Panc1 (cell line): ENCODE measurements at regions not wholly inside any gene's neighbourhood (a gene's known extent, or its start where the extent isn't known, plus 50 kb on each side); places are given as distances from the start of the nearest gene placed in this dataset.

ENCODE experiments used
- ATAC-seq: fragments of 200-7000 bp; cut with Tn5 transposase; 2 replicates; pipeline ENCODE4 v1.9.1; 2020; ENCODE audit warnings: mild to moderate bottlenecking, moderate library complexity
- BruUV-seq: library from RNA; stranded (reverse); fragments of 400-500 nt; replicated peaks from 2 replicates; lab custom pipeline; 2021; lab: Mats Ljungman, UMichigan
- CTCF ChIA-PET: fragments of 300-600 bp; sonication (Branson Sonifier 250); formaldehyde crosslinking; loops from one replicate; lab custom pipeline; 2022; ENCODE audit warnings: antibody characterized with exemption; lab: Charles Lee
- POLR2A ChIA-PET: fragments of 300-600 bp; sonication (Branson Sonifier 250); formaldehyde crosslinking; loops from one replicate; lab custom pipeline; 2022; ENCODE audit warnings: antibody characterized with exemption; lab: Charles Lee
- DNase-seq: peaks from one replicate; pipeline ENCODE4 v3.0.0-alpha.2; 2010; ENCODE audit warnings: low read depth, low spot score
- H3K27ac ChIP-seq: 2 replicates; pipeline ENCODE4 v1.5.1; 2011; ENCODE audit warnings: mild to moderate bottlenecking, low read length, inconsistent platforms
- H3K27me3 ChIP-seq: fragments of 200-500 bp; sonication (Bioruptor generic); 2 replicates; pipeline ENCODE4 v1.6.0; 2014; ENCODE audit warnings: low read length, inconsistent platforms; ENCODE audit not compliant: control insufficient read depth, insufficient read depth
- H3K36me3 ChIP-seq: fragments of 200-500 bp; sonication (Bioruptor generic); 2 replicates; pipeline ENCODE4 v1.5.1; 2014; ENCODE audit warnings: inconsistent platforms, mild to moderate bottlenecking, low read length, moderate library complexity; ENCODE audit not compliant: control insufficient read depth, insufficient read depth
- H3K4me1 ChIP-seq: 2 replicates; pipeline ENCODE4 v1.5.1; 2011; ENCODE audit warnings: inconsistent platforms, mild to moderate bottlenecking, low read length, moderate library complexity; ENCODE audit not compliant: control insufficient read depth, insufficient read depth
- H3K4me3 ChIP-seq, 2 experiments: 2 replicates each; pipeline ENCODE4 v1.5.1; 2011 to 2012; ENCODE audit warnings: low read depth in 2 of 2, low read length in 2 of 2, mild to moderate bottlenecking in 2 of 2, inconsistent platforms in 1 of 2, moderate library complexity in 1 of 2
- H3K9me3 ChIP-seq: fragments of 200-500 bp; sonication (Bioruptor generic); 2 replicates; pipeline ENCODE4 v1.5.1; 2014; ENCODE audit warnings: low read depth, mild to moderate bottlenecking, inconsistent platforms, low read length, moderate library complexity; ENCODE audit not compliant: control insufficient read depth, insufficient read depth
- CTCF ChIP-seq: fragments of 450-650 bp; IDR thresholded peaks from 2 replicates; pipeline ENCODE4 v1.5.1; 2017; ENCODE audit warnings: mild to moderate bottlenecking
- POLR2AphosphoS5 ChIP-seq: IDR thresholded peaks from 2 replicates; pipeline ENCODE4 v1.6.1; 2012; ENCODE audit warnings: mild to moderate bottlenecking, low read depth, low read length, moderate library complexity
- SIN3A ChIP-seq: IDR thresholded peaks from 2 replicates; pipeline ENCODE4 v1.6.1; 2012; ENCODE audit warnings: low read depth, mild to moderate bottlenecking, low read length, moderate library complexity, borderline replicate concordance; ENCODE audit not compliant: insufficient read depth
- TCF7L2 ChIP-seq: IDR thresholded peaks from 2 replicates; pipeline ENCODE4 v1.6.1; 2011; ENCODE audit warnings: mild to moderate bottlenecking, low read depth, low read length, inconsistent platforms
- in situ Hi-C: cut with HindIII; loops from 2 replicates; pipeline ENCODE4 v1.10.0; 2016; ENCODE audit warnings: low sequenced_read_pairs, low pct_unique_long_range_greater_than_20kb
- intact Hi-C: fragments of 100-400 bp; cut with micrococcal nuclease; formaldehyde crosslinking; loops from one replicate; pipeline ENCODE4 v1.10.0; 2022; ENCODE audit not compliant: unreplicated experiment
- TF ChIP-seq, protein P1 (sequence below), 2 experiments: IDR thresholded peaks; 2 replicates each; pipeline ENCODE4 v1.6.1; 2011 to 2012; ENCODE audit warnings: low read depth in 2 of 2, control low read depth in 1 of 2, low read length in 1 of 2, mild to moderate bottlenecking in 1 of 2, moderate library complexity in 1 of 2; ENCODE audit not compliant: insufficient read depth in 1 of 2

DNA sequence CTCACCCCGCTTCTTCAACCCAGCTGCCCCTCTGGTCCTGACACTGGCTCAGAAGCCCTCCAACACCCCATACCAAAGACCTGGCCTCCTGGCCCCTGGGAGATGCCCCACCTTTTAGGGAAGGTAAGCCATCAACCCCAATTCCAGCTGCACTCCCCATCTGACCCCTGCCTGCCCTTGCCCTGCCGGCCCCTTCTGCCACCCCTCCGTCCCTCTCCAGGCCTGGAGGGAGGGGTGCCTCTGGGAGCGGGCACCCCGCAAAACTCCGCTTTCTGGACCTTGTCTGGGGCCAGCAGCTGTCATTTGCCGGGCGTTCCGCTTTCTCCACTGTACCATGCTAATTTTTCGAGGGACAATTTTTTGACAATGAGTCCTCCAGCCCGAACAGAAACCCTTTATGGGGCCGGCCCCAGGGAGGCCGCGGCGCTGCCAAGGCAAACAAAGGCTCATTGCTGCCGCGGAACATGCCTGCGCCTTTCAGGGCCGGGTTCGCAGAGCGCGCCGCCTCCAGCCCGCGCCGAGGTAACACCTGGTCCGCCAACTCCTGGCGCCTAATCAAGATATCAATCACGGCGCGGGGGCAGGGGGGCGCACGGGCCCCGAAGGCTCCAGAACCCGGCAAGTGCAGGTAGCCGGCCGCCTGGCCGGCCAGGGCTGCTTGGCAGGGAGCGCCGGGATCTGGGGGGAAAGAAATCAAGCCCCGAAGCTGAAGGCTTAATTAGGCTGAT, 96.0 kb downstream of the INHBB start:
- ATAC-seq (no peak), DNase-seq (no peak)
- Histone ChIP-seq H3K9me3 (no peaks in the 10 kb centered on the region), H3K27ac (no peak overlapping the region), H3K4me3 (no peak overlapping the region), H3K36me3 (no peaks in the 10 kb centered on the region), H3K4me1 (no peaks in the 10 kb centered on the region; the same call in 1 of the 2 replicates), H3K27me3 (no peaks in the 10 kb centered on the region)
- in situ Hi-C loops (no loop called here), intact Hi-C loops (no loop called here)
- TF ChIP-seq POLR2AphosphoS5 (no peak), CTCF (no peak)
- BruUV-seq: no TSS peak
- CTCF ChIA-PET: no interaction called here
- POLR2A ChIA-PET: no interaction called here

DNA sequence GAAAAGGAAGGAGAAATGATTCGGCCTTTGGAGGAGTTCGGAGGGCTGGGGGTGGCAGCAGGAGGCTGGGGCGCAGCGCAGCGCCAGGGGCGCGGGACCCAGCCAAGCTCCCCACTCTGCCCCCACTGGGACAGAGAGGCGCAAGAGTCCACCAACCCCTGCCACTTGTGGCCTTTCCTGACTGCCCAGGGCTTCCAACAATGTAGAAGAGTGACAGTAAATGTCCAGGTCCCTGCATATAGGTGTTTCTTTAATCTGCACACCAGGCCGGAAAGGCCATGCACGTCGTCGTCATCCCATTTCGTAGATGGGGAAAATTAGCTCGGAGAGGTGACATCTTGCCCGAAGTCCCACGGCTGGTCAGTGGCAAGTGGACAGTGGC, 96.6 kb downstream of the INHBB start:
- DNase-seq (no peak), ATAC-seq (no peak)
- Histone ChIP-seq H3K9me3 (no peaks in the 10 kb centered on the region), H3K27ac (no peak overlapping the region), H3K4me1 (no peaks in the 10 kb centered on the region; the same call in 1 of the 2 replicates), H3K4me3 (no peak overlapping the region), H3K27me3 (no peaks in the 10 kb centered on the region), H3K36me3 (no peaks in the 10 kb centered on the region)
- no TSS peak for BruUV-seq
- in situ Hi-C loops: no loop called here
- CTCF ChIA-PET: no interaction called here
- TF ChIP-seq, protein P1, sequence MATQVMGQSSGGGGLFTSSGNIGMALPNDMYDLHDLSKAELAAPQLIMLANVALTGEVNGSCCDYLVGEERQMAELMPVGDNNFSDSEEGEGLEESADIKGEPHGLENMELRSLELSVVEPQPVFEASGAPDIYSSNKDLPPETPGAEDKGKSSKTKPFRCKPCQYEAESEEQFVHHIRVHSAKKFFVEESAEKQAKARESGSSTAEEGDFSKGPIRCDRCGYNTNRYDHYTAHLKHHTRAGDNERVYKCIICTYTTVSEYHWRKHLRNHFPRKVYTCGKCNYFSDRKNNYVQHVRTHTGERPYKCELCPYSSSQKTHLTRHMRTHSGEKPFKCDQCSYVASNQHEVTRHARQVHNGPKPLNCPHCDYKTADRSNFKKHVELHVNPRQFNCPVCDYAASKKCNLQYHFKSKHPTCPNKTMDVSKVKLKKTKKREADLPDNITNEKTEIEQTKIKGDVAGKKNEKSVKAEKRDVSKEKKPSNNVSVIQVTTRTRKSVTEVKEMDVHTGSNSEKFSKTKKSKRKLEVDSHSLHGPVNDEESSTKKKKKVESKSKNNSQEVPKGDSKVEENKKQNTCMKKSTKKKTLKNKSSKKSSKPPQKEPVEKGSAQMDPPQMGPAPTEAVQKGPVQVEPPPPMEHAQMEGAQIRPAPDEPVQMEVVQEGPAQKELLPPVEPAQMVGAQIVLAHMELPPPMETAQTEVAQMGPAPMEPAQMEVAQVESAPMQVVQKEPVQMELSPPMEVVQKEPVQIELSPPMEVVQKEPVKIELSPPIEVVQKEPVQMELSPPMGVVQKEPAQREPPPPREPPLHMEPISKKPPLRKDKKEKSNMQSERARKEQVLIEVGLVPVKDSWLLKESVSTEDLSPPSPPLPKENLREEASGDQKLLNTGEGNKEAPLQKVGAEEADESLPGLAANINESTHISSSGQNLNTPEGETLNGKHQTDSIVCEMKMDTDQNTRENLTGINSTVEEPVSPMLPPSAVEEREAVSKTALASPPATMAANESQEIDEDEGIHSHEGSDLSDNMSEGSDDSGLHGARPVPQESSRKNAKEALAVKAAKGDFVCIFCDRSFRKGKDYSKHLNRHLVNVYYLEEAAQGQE (IDR thresholded peaks at IDR 0.05; ENCODE audit: insufficient read depth in 1 of 2, low read depth in 2 of 2, low read length in 1 of 2): no peak
- no peak for TF ChIP-seq SIN3A
- no peak for TF ChIP-seq CTCF
- no peak for TF ChIP-seq TCF7L2
- TF ChIP-seq POLR2AphosphoS5: no peak
- POLR2A ChIA-PET: interaction anchor here (0.5 kb wide), 1 partner anchor 89 kb away, joined by 3 read pairs; no protein-coding TSS in a partner anchor
- intact Hi-C loops: no loop called here
